PFSK-1 (cell line): ENCODE measurements at regions not wholly inside any gene's neighbourhood (a gene's known extent, or its start where the extent isn't known, plus 50 kb on each side); places are given as distances from the start of the nearest gene placed in this dataset.

Experiments
- POLR2AphosphoS5 ChIP-seq: IDR thresholded peaks from 2 replicates; pipeline ENCODE4 v1.6.1; 2012; ENCODE audit warnings: low read depth, mild to moderate bottlenecking, control low read depth, low read length, moderate library complexity
- TF ChIP-seq, protein P1 (sequence below), 2 experiments: IDR thresholded peaks; 2 replicates each; pipeline versions ENCODE4 v1.6.1 to v1.8.0; 2011 to 2012; ENCODE audit warnings: low read depth in 2 of 2, low read length in 2 of 2, control low read depth in 1 of 2, inconsistent platforms in 1 of 2, mild to moderate bottlenecking in 1 of 2, moderate library complexity in 1 of 2; ENCODE audit not compliant: insufficient read depth in 1 of 2

DNA sequence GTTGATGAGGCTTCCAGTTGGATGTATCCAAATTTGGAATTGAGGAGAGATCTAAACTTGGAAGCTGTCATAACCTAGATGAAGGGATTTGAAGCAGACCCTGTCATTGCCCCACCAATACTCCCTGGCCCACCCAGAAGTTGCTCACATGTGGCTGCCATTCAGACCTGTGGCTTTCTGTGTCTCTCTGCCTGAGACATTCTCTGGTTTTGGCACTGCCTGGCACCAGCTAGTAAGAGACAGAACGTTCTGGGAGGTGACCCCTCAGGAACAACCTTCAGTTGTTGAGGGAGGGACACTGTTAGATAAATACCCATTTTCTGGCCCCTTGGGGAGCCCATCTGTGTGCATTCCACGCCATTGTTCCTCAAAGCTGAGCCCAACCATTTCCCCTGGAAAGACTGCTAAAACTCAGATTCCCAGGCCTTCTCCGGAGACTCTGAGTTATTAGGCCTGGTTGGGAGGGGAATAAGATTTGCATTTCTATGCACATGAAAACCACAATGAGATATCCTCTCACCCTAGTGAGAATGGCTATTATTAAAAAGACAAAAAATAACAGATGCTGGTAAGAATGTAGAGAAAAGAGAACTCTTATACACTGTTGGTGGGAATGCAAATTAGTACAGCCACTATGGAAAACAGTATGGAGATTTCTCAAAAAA is 290.4 kb downstream of the TSHZ3 start:
- TF ChIP-seq POLR2AphosphoS5 = no peak
- TF ChIP-seq, protein P1, sequence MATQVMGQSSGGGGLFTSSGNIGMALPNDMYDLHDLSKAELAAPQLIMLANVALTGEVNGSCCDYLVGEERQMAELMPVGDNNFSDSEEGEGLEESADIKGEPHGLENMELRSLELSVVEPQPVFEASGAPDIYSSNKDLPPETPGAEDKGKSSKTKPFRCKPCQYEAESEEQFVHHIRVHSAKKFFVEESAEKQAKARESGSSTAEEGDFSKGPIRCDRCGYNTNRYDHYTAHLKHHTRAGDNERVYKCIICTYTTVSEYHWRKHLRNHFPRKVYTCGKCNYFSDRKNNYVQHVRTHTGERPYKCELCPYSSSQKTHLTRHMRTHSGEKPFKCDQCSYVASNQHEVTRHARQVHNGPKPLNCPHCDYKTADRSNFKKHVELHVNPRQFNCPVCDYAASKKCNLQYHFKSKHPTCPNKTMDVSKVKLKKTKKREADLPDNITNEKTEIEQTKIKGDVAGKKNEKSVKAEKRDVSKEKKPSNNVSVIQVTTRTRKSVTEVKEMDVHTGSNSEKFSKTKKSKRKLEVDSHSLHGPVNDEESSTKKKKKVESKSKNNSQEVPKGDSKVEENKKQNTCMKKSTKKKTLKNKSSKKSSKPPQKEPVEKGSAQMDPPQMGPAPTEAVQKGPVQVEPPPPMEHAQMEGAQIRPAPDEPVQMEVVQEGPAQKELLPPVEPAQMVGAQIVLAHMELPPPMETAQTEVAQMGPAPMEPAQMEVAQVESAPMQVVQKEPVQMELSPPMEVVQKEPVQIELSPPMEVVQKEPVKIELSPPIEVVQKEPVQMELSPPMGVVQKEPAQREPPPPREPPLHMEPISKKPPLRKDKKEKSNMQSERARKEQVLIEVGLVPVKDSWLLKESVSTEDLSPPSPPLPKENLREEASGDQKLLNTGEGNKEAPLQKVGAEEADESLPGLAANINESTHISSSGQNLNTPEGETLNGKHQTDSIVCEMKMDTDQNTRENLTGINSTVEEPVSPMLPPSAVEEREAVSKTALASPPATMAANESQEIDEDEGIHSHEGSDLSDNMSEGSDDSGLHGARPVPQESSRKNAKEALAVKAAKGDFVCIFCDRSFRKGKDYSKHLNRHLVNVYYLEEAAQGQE (IDR thresholded peaks at IDR 0.05; ENCODE audit: insufficient read depth in 1 of 2, low read depth in 2 of 2, low read length in 2 of 2) = no peak
